ENCODE measurements at regions not wholly inside any gene's neighbourhood (a gene's known extent, or its start where the extent isn't known, plus 50 kb on each side); places are given as distances from the start of the nearest gene placed in this dataset.

DNA sequence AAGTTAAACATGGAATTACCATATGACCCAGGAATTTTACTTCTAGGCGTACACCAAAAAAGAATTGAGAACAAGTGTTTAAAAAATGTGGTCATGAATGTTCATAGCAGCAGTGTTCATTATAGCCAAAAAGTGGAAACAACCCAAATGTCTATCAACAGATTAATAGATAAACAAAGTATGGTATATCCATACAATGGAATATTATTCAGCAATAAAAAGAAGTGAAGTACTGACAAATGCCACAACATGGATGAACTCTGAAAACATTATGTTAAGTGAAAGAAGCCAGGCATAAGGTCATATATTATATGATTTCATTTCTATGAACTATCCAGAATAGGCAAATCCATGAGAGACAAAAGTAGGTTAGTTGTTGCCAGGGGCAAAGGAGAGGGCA lies 141.7 kb upstream of the NAV2 start:
- TF ChIP-seq, protein P1, sequence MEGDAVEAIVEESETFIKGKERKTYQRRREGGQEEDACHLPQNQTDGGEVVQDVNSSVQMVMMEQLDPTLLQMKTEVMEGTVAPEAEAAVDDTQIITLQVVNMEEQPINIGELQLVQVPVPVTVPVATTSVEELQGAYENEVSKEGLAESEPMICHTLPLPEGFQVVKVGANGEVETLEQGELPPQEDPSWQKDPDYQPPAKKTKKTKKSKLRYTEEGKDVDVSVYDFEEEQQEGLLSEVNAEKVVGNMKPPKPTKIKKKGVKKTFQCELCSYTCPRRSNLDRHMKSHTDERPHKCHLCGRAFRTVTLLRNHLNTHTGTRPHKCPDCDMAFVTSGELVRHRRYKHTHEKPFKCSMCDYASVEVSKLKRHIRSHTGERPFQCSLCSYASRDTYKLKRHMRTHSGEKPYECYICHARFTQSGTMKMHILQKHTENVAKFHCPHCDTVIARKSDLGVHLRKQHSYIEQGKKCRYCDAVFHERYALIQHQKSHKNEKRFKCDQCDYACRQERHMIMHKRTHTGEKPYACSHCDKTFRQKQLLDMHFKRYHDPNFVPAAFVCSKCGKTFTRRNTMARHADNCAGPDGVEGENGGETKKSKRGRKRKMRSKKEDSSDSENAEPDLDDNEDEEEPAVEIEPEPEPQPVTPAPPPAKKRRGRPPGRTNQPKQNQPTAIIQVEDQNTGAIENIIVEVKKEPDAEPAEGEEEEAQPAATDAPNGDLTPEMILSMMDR (IDR thresholded peaks at IDR 0.05): no peak
- TF ChIP-seq POLR2A (IDR thresholded peaks at IDR 0.05): no peak

Data from adrenal gland (tissue), 5 donors.